GM19238 (cell line): ENCODE measurements at regions not wholly inside any gene's neighbourhood (a gene's known extent, or its start where the extent isn't known, plus 50 kb on each side); places are given as distances from the start of the nearest gene placed in this dataset.

Experiments used
- DNase-seq: peaks from one replicate; pipeline ENCODE4 v3.0.0; 2011; ENCODE audit warnings: low spot score; ENCODE audit not compliant: insufficient read length

DNA sequence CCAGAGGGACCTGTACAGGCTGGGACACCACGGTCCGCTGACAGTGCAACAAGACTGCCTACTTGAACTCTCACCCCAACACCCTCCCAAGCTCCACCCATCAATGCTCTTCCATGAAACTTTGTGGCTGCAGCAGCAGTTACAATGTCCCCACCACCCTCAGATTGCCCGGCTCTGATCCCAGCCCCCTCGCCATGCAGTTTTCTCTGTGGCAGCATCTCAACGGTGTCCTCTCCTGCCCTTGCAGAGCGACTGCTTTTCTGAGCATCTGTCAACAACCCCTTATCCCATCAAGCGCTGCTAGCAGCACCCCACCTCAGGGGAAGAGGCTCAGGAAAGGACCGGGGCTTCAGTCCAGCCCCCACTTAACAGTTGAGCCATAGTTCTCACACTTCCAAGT is 137.1 kb upstream of the NDUFV2 start:
- no peak for DNase-seq

DNA sequence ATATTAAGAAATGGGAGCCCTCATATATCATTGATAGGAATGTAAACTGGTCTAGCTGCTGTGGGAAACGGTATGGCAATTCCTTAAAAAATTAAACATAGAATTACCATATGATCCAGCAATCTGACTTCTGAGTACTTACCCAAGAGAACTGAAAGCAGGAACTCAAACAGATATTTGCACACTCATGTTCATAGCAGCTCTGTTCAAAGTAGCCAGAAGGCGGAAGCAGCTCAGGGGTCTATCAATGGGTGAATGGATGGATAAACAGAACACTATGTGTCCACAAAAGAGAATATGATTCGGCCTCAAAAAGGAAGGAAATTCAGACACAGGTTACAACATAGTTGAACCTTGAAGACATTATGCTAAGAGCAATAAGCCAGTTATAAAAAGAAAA is 135.7 kb upstream of the NDUFV2 start:
- no peak for DNase-seq

DNA sequence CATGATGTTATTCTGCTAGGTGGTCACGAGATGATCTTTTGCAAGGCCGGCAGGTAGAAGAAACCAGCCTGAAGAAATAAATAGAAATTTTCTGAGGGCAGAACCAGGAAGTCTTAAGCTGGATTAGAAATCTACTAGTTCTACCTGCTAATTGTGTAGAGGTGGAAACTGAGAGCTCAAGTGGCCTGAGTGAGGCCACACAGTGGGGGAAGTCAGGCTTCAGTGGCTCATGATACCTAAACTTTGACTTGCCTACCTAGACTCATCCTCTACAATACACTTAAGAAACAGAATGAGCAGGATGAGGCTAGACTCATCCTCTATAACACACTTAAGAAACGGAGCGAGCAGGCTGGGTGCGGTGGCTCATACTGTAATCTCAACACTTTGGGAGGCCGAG is 134.9 kb upstream of the NDUFV2 start:
- no peak for DNase-seq

DNA sequence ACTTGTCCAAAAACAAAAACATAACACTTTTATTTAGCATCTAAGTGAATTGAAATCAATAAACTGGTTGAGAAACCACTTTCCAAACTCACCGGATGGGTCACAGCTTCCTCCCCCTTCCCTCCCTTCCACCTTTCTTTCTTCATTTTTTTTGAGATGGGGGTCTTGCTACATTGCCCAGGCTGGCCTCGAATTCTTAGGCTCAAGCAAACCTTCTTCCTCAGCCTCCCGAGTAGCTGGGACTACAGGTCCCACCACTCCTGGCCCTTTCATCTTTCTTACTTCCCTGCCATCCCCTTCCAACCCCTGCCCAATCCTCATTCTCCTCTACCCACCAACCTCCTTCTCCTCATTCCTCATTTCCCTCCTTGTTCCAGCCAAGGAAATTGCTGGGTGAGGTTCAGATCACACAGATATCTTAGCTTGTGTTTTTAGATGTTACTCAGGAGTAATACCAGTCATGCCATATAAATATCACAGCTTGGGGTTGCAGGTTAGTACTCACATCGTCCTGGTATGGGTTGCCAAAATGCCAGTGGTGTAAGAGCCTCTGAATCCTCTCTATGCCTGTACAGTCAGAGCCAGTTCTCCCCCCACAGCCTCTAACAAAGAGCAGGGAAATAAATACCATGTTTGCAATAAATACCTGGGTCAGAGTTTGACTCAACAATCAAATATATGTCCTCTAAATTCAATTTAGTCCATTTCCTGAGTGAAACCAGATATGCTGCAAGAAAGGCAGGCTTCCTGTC is 132.7 kb upstream of the NDUFV2 start:
- DNase-seq = no peak

DNA sequence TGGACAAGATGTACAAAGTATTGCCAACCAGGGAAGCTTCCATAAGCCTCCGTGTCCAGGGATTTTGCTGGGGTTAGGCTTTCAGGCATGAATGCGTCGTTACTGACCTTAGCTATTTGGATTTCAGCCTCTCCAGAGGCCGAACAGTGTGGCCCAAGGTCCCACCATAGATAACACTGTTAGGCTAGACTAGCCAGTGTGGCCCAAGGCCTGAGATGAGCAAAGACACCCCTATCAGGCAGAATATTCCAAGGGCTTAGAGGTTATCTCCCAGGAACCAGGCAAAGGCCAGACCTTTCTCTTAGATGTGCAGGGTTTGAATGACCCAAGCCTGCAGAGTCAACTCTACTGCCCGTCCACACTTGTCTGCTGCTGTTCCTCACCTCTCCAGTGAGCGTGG is 131.7 kb upstream of the NDUFV2 start:
- no peak for DNase-seq

DNA sequence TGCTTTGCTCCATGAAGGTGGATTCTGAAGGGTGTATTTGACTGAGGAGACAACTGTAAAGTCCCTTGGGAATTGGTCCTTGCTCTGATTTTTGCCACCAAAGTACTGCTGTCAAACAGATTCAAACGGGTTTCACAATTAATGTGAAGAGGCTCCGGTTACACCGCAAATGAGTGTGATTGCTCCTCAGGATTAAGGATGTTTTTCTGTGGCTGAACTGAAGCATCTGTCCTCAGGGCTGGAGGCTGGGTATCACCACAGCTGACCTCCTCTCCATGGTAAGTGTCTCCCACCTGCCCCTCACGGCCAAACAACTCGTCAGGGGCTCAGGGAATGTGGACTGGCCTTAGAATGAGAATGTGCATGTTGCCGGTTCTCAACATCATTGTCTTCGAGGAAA is 130.4 kb upstream of the NDUFV2 start:
- no peak for DNase-seq

DNA sequence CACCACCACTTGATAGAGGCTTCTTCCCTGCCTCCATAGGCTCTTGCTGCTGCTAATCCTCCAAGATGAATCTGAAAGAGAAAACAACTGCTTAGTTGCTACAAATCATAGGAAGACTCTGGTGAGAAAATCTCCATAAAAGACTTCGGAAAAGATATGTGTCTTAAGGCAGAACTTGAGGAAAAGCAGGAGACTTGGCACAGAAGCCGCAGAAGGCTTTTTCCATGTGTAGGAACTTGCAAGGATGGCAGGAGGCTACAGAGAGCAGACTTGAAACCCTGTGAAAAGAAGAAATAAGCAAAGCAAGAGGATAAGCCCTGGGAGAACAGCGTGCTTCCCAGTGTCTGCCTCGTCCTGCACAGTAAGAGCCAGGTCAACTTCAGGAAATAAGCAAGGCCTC is 128.2 kb upstream of the NDUFV2 start:
- no peak for DNase-seq

DNA sequence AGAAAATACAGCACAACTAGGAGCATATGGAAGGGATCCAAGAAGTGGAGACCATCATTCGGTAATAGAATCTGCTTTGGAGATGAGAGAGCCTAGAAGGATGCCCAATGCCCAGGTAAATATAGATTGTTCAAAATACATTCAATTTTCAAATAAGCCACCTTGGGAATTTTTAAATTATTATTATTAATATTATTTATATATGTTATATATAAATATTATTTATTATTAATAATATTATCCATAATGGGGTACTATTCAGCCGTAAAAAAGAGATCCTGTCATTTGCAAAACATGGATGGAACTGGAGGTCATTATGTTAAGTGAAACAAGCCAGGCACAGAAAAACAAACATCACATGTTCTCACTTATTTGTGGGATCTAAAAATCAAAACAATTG is 127.8 kb upstream of the NDUFV2 start:
- no peak for DNase-seq

DNA sequence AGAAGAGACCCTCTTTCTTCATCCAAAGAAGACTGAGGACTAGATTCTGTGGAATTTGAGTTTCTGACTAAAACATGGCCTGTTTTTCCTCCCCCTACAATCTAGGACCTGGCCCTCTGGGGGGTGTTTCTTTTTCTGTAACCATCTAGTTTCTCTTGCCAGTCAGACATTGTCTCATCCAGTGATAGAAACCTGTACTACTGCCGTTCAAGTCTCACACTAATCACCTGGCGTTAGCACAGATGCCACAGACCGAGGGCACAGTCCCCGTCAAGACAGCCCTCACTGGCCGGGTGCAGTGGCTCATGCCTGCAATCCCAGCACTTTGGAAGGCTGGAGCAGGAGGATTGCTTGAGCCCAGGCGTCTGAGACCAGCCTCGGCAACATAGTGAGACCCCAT is 126.9 kb upstream of the NDUFV2 start:
- no peak for DNase-seq

DNA sequence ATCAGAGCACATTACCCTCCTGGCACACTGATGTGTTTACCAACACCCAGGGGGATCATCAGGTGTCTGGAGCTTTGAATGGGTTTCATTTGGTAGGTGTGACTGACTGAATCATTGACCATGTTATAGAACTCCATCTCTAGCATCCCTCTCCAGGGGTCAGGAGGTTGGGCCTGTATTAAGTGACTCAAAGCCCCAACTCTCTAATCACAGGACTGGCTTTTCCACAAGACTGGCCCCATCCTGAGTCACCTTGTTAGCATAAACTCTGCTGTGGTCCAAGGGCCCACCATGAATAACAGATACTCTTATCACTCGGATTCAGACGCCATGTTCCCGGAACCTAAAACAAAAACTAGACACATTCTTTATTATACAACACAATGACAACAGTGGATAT is 125.9 kb upstream of the NDUFV2 start:
- no peak for DNase-seq

DNA sequence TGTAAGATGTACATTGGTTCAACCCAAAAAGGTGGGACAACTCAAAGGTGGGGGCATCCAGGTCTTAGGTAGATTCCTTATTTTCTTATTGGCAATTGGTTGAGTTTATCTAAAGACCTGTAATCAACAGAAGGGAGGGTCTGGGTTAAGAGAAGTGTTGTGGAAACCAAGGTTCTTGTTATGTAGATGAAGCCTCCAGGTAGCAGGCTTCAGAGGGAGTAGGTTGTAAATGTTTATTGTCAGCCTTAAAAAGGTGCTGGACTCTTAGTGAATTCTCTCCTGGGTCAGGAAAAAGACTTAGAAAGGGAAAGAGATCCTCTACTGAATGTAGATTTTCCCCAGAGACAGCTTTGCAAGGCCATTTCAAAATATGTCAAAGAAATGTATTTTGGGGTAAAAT is 125.3 kb upstream of the NDUFV2 start:
- no peak for DNase-seq

DNA sequence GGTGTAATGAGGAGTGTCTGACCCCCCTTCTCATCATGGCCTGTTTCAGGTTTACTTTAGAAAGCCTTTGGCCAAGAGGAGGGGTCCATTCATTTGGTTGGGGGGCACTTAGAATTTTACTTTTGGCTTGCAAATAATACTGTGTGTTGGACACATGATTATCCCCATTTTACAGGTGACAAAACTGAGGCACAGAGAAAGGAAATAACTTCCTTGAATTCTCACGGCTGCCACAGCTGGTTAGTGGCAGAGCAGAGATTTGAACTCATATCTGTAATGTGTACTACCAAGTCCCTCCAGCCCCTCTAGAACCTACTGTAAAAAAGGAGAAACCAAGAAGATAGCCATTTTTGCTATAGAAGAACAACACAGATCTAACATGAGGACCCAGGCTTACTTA is 124.8 kb upstream of the NDUFV2 start:
- no peak for DNase-seq

DNA sequence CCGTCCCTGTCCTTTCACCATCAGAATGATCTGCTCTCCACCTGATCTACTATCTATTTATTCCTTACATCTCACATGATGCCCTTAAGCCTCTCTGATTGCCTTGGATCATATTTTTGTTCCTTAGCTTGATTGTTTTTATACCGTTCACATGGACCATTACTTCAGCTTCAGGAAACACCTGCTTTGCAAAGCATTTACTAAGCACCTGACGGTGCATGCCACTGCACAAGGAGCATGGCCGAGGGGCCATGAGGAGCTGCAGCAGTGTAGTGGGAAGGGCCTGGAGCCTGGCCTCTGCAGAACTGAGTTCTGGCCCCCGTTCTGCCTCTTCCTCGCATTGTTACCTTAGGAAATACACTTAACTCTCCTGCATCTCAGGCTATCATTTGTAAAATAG is 124.1 kb upstream of the NDUFV2 start:
- DNase-seq = no peak

DNA sequence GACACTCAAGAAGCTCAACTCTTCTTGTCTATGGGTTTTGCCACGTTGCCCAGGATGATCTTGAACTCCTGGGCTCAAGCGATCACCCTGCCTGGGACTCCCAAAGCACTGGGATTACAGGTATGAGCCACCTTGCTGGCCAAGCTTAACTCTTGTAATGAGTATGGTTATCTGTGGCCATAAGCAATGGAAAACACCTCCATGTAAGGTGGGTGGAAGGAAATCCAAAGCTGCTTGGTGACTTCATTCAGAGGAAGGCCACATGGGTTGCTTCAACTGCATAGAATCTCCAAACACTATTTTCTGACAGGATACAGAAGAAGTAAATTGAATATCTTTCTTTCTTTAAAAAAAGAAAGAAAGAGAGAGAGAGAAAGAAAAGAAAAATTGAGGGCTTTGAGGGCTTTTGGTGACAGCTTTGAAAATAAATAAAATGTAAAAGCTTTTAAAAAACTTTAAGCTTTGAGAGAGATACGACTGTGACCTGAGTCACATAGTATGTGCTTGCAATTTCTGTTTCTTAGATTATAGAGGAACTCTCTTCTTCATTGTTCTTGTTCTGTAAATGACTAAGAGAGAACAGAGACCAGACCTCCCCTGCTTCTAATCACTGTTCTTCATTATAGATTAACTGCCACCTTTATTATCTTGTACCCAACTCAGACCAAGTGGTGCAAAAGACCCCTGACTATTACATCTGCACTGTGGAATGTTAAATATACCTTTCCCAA is 123.1 kb upstream of the NDUFV2 start:
- DNase-seq = no peak

DNA sequence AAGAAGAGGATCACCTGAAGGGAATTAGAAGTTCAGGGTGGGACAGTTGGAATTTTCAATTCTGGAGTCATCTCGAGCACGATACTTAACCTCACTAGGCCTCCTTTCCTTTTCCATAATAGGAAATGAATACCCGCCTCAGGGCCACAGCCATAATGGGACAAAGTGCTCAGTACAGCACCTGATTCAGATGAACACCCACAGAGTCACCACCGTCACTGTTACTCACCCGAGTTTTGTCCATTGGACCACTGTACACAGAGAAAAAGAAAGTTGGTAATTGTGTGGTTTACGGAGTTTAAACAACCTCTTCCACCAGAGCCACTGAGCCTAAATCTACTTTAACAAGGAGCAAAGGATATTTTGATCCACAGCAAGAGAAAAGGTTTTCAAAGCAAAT is 122.0 kb upstream of the NDUFV2 start:
- DNase-seq = no peak

DNA sequence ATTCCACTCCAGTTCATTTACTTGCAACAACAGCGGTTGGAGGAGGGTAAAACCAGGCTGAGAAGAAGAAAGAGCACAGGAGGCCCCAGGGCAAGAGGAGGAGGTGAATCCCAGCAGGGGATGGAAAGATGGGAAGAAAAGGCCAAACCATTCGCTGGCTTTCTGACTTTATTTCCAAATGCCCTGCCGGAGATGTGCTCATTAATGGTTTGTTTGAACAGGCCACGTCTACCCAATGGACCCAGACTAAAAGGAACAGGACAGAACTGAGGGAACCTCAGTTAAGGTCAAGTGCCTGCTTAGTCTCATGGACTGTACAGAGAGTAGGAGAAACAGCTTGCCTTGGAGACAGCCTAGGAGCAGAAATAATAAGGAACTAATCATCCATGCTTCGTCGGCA is 121.6 kb upstream of the NDUFV2 start:
- no peak for DNase-seq

DNA sequence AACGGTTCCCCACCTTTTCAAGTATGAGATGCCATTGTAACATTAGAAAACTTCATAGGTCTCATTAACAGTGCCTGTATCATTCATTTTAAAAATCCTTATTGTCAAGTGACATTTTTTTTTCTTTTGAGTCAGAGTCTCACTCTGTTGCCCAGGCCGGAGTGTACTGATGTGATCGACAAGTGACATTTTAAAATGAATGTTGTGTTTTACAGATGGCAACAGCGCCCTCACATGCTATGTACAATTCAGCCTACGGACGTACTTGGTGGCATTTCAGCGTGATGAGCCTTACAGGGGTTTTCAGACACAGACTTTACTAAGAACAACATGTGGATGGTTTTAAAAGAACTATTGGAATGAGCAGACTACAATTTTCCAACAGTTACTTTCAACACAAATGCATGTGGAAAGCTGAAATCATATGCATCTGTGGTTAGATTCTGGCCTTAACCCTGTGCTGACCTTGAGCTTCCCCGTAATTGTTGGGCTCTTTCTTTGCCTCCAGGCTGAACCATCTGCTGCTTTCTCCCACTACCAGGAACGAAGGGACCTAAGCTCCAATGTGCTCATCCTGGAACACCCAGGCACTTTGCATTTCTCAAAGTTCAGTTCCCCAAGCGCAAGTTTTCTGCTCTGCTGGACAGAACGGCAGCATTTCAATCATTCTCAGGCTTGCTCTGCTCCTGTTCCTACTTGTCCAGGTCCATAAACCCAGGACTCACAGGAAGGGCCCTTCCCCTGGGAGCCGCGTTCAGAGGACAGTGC is 119.9 kb upstream of the NDUFV2 start:
- DNase-seq = no peak

DNA sequence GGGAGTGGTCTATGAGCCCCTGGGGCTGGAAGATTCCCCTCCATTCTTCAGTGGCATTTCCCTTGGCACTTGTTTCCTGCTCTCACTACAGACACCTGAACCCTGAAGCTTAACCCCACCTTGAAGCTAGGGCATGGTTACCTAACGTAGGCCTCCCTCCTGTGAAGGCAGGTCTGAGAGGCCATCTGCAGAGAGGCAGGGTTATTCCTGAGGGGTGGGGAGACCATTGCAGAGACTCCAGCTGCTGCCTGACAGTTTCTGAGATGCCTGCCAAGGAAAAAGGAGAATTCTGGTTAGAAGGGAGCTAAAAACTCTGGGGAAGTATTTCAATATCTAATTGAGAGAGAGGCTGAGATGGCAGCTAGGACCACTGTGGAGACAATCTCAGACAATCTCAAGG is 119.3 kb upstream of the NDUFV2 start:
- no peak for DNase-seq

DNA sequence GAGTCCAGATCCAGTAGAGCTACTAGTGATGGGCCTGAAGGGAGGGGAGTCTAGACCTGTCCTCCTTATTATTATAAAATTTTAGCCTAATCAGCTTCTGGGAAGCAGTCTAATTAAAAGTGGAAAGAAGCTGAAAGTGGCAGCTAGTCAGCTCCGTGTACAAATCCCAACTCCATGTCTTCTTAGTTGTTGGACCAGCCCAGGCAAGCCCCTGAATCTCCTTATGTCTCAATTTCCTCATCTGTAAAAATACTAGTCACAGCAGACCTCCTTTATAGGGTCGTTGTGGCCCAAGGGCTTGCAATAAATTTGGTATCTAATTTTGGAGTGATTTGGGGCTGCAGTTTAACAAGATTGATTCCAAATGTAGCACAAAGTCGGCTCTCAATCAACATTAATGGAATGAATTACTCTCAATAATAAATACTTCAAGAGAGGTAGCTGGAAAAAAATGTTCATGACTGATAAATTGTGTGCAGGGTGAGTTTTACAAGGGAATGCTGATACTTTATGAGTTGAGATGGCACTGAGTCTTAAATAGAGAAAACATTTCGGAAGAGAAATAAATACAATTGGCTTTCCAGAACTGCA is 118.3 kb upstream of the NDUFV2 start:
- DNase-seq = no peak

DNA sequence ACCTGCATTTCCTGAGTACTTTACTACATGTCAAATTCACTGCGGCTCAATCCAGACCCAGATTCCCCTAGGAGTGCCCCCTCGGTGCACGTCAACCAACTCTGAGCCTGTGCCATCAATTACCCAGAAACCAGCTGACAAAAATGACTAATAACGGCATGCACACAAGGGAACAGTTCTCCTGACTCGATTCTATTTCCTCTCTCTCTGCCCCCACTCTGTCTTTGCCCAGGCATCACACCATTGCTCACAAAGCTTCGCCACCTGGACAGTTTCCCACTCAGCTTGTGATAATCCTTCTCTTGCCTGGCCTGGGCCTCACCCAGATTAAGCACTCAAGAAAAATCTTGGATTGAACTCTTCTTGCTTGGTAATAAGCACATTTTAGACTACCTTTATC is 115.3 kb upstream of the NDUFV2 start:
- no peak for DNase-seq

DNA sequence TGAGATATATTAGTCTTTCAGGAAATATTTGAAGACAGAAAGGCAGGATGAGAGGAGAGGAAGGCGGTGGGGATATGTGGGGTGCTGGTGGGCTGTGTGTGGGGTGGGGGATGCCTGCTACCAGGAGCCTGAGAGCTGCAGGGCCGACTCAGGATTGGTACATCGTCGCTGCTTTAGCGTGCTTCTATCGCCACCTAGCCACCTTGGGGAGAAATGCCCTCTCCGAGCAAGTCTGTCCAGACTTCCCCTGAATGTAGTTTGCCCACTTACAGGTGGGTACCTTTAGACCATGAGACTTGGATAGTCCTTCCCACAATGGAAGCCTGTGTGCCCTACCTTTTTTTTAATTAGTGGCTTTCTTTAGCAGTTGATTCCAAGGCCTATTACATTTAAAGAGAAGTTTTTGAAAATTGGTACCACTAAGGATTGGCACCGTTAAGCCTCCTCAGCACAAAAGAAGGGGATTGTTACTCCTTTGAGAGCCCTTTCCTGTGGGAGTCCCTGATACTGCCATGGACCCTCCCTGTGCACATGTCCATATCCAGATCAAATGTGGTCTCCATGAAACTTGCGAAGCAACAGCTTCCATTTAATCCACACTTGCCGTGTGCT is 114.1 kb upstream of the NDUFV2 start:
- DNase-seq = peak; percentile 37

DNA sequence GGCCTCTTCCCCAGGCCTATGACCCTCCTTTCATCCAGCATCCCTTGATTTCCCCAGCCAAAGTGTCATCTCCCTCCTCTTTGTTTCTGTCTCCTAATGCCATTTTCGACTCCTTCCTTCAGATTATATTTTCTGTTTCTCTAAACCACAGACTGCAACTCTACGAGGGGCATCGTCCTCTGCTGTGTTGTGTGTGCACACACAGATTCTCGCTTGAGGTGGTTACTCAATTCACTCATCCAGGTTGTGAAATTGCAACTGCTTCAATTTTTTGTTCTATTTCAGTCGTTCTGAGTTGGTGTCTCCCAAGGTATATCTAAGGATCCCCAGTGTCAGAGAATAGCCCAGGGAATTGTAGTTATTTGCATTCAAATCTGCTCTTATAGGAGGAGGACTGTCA is 113.5 kb upstream of the NDUFV2 start:
- no peak for DNase-seq
